Stimulated activated naive B cell treated with anti-CD40 and anti-IgM and Interleukin-4, amounts not matched to agents 10 μg/mL and 1 μg/mL and 100 μg/mL, for 72 hours (primary cell): ENCODE measurements at regions not wholly inside any gene's neighbourhood (a gene's known extent, or its start where the extent isn't known, plus 50 kb on each side); places are given as distances from the start of the nearest gene placed in this dataset.

Source experiments
- ATAC-seq, 2 donors: fragments of 150-1000 bp; cut with Tn5 transposase; replicated peaks; 2 replicates each; pipeline ENCODE4 v1.10.0; 2021; ENCODE audit warnings: moderate library complexity in 1 of 2
- DNase-seq: peaks from one replicate; pipeline ENCODE4 v3.0.0; 2021
- H3K27ac Mint-ChIP-seq: one replicate; pipeline ENCODE4 v1.8.0; 2022; ENCODE audit warnings: mild to moderate bottlenecking, mixed read lengths
- H3K27me3 Mint-ChIP-seq, 2 donors: one replicate each; pipeline ENCODE4 v1.8.0; 2022; ENCODE audit warnings: mixed read lengths in 2 of 2
- H3K36me3 Mint-ChIP-seq, 2 donors: one replicate each; pipeline ENCODE4 v1.8.0; 2022; ENCODE audit warnings: mixed read lengths in 2 of 2, mild to moderate bottlenecking in 1 of 2
- H3K4me1 Mint-ChIP-seq, 2 donors: one replicate each; pipeline ENCODE4 v1.8.0; 2022; ENCODE audit warnings: mixed read lengths in 2 of 2, mild to moderate bottlenecking in 1 of 2
- H3K4me3 Mint-ChIP-seq, 2 donors: one replicate each; pipeline ENCODE4 v1.8.0; 2022; ENCODE audit warnings: mild to moderate bottlenecking in 2 of 2, mixed read lengths in 2 of 2, moderate library complexity in 1 of 2
- H3K9me3 Mint-ChIP-seq, 2 donors: one replicate each; pipeline ENCODE4 v1.8.0; 2022; ENCODE audit warnings: mixed read lengths in 2 of 2, mild to moderate bottlenecking in 1 of 2

- ATAC-seq = no peak
- no peaks in the 10 kb centered on the region for H3K4me1 Mint-ChIP-seq
- H3K27ac Mint-ChIP-seq = no peak overlapping the region
- H3K27me3 Mint-ChIP-seq = no peaks in the 10 kb centered on the region
- no peaks in the 10 kb centered on the region for H3K36me3 Mint-ChIP-seq
- H3K9me3 Mint-ChIP-seq = peaks cover 9 to 16% of the 10 kb centered on the region in 2 donors
- H3K4me3 Mint-ChIP-seq = no peak overlapping the region
- DNase-seq = no peak
Observed at GRCh38 chr6:23855497-23856116, 270.4 kb upstream of the NRSN1 start.

GRCh38 chr6:23870496-23870895, 255.5 kb upstream of the NRSN1 start:
- Mint-ChIP-seq H3K36me3 (no peaks in the 10 kb centered on the region), H3K27ac (no peak overlapping the region), H3K4me3 (no peak overlapping the region), H3K9me3 (peaks cover 0 to 3% of the 10 kb centered on the region in 2 donors), H3K4me1 (no peaks in the 10 kb centered on the region), H3K27me3 (no peaks in the 10 kb centered on the region)
- no peak for ATAC-seq
- no peak for DNase-seq

DNA sequence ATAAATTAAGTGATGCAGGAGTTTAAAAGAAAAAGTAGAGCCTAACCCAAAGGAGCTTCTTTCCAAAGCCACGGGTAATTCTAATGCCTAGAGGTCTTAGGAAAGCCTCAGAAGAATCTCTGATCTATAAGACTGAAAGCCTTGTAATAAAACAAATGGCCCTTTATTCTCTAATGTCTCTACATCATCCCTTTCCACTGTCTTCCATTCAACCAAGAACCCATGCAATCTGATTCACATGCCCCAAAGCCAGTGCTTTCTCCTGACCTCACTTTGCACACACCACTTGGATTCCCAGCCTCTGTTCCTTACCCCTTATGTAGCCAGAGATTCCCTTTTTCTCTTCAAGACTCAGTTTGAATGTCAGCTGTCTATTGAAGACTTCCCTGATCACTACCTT, 252.9 kb upstream of the NRSN1 start:
- H3K4me3 Mint-ChIP-seq = no peak overlapping the region
- no peaks in the 10 kb centered on the region for H3K9me3 Mint-ChIP-seq
- no peaks in the 10 kb centered on the region for H3K27me3 Mint-ChIP-seq
- ATAC-seq (no peak), DNase-seq (no peak)
- H3K4me1 Mint-ChIP-seq = no peaks in the 10 kb centered on the region
- H3K36me3 Mint-ChIP-seq = no peaks in the 10 kb centered on the region
- no peak overlapping the region for H3K27ac Mint-ChIP-seq

DNA sequence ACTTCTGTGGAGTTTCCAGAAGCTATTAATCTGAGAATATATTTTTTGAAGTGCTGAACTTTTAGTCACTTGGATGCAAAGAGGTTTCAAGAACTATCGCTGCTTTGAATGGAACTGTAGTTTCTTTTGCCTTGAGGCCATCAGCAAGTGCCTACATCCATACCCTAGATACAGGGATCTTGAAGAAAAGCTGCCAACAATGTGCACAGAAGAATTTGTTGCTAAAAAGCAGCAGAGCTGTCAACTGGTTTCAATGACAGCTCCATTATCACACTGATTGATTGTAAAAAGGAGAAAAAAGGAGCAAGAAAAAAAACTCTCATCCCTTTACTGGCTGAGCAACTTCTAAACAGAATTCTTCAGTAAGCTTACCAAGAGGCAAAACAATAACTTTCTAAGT, 251.0 kb upstream of the NRSN1 start:
- Mint-ChIP-seq H3K9me3 (no peaks in the 10 kb centered on the region), H3K4me3 (no peak overlapping the region), H3K27ac (no peak overlapping the region), H3K4me1 (no peaks in the 10 kb centered on the region), H3K27me3 (no peaks in the 10 kb centered on the region), H3K36me3 (no peaks in the 10 kb centered on the region)
- DNase-seq (no peak), ATAC-seq (no peak)

DNA sequence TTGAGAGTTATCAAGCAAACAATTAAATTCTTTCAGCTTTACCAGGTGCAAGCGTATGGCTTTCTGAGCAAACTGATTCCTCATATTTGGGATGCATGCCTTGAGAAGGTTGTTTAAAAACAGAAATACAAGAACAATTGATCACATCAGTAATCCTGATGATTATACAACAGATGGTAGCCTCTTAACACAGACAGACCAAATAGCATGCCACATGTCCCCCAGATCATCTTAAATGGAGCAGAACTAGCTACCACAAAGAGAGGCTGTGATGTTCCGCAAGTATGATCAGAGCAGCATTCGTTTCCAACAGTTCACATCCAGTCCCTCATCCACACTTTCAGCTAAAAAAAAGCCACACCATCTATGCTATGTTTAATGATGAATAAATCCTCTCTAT, 246.2 kb upstream of the NRSN1 start:
- no peaks in the 10 kb centered on the region for H3K4me1 Mint-ChIP-seq
- H3K27ac Mint-ChIP-seq = no peak overlapping the region
- H3K27me3 Mint-ChIP-seq = no peaks in the 10 kb centered on the region
- no peak for ATAC-seq
- DNase-seq = no peak
- no peak overlapping the region for H3K4me3 Mint-ChIP-seq
- H3K36me3 Mint-ChIP-seq = no peaks in the 10 kb centered on the region
- no peaks in the 10 kb centered on the region for H3K9me3 Mint-ChIP-seq

GRCh38 chr6:23890543-23891227, 235.3 kb upstream of the NRSN1 start:
- no peaks in the 10 kb centered on the region for H3K27me3 Mint-ChIP-seq
- no peak overlapping the region for H3K27ac Mint-ChIP-seq
- DNase-seq (no peak), ATAC-seq (no peak)
- H3K36me3 Mint-ChIP-seq = no peaks in the 10 kb centered on the region
- H3K4me1 Mint-ChIP-seq = no peaks in the 10 kb centered on the region
- peaks cover under 1 to 4% of the 10 kb centered on the region in 2 donors for H3K9me3 Mint-ChIP-seq
- H3K4me3 Mint-ChIP-seq = no peak overlapping the region

- no peaks in the 10 kb centered on the region for H3K27me3 Mint-ChIP-seq
- peaks cover 6 to 10% of the 10 kb centered on the region in 2 donors for H3K9me3 Mint-ChIP-seq
- ATAC-seq (no peak), DNase-seq (no peak)
- H3K27ac Mint-ChIP-seq = no peak overlapping the region
- H3K4me3 Mint-ChIP-seq = no peak overlapping the region
- no peaks in the 10 kb centered on the region for H3K4me1 Mint-ChIP-seq
- H3K36me3 Mint-ChIP-seq = no peaks in the 10 kb centered on the region
Observed at GRCh38 chr6:23905133-23905815, 220.7 kb upstream of the NRSN1 start.

- H3K9me3 Mint-ChIP-seq = peaks cover 0 to 8% of the 10 kb centered on the region in 2 donors
- DNase-seq = no peak
- ATAC-seq = no peak
- no peaks in the 10 kb centered on the region for H3K27me3 Mint-ChIP-seq
- no peaks in the 10 kb centered on the region for H3K36me3 Mint-ChIP-seq
- no peak overlapping the region for H3K27ac Mint-ChIP-seq
- H3K4me3 Mint-ChIP-seq = no peak overlapping the region
- no peaks in the 10 kb centered on the region for H3K4me1 Mint-ChIP-seq
Observed at GRCh38 chr6:23910420-23910819, 215.6 kb upstream of the NRSN1 start.

GRCh38 chr6:23927935-23928334, 198.1 kb upstream of the NRSN1 start:
- Mint-ChIP-seq H3K27ac (no peak overlapping the region), H3K4me3 (no peak overlapping the region), H3K27me3 (no peaks in the 10 kb centered on the region), H3K4me1 (no peaks in the 10 kb centered on the region), H3K36me3 (no peaks in the 10 kb centered on the region), H3K9me3 (peaks cover 1 to 7% of the 10 kb centered on the region in 2 donors)
- DNase-seq = no peak
- no peak for ATAC-seq

DNA sequence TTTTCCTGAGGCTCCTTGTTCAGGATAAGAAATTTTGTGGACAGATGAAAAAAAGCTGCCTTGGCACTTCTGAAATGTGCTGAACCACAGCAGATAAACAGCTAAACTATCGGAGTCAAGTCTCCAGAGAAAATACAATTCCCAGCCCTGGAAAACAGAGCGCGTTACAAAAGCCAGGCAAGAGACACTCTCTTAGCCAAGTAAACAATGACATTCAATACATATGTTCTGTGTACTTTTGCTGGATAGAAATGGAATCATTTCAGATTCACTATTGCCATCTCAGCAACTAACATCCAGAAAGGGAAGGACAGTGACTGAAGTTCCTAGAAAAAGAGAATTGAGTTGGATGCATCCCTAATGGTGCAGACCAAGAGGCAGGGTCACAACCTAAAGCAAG, 196.8 kb upstream of the NRSN1 start:
- H3K4me1 Mint-ChIP-seq = no peaks in the 10 kb centered on the region
- peaks cover 5 to 10% of the 10 kb centered on the region in 2 donors for H3K9me3 Mint-ChIP-seq
- no peaks in the 10 kb centered on the region for H3K27me3 Mint-ChIP-seq
- no peak overlapping the region for H3K4me3 Mint-ChIP-seq
- H3K27ac Mint-ChIP-seq = no peak overlapping the region
- DNase-seq (no peak), ATAC-seq (no peak)
- no peaks in the 10 kb centered on the region for H3K36me3 Mint-ChIP-seq

DNA sequence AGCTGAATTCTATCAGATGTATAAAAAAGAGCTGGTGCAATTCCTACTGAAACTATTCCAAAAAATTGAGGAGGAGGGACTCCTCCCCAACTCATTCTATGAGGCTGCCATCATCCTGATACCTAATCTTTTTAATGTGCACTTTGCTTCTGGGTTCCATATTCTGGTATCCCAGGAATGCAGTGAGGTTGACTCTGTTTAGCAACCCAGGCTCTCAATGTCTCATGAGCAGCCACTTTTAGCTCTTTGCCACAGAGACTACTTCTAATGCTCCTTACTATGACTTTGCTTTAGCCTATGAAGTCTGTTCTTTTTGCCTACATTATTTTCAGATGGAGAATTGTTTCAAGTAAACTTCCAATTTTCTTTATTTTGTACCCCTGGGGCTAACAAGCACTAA, 185.5 kb upstream of the NRSN1 start:
- no peak for ATAC-seq
- no peaks in the 10 kb centered on the region for H3K27me3 Mint-ChIP-seq
- H3K4me3 Mint-ChIP-seq = no peak overlapping the region
- H3K27ac Mint-ChIP-seq = no peak overlapping the region
- DNase-seq = no peak
- no peaks in the 10 kb centered on the region for H3K36me3 Mint-ChIP-seq
- H3K4me1 Mint-ChIP-seq = no peaks in the 10 kb centered on the region
- H3K9me3 Mint-ChIP-seq = peaks cover 0 to 6% of the 10 kb centered on the region in 2 donors

DNA sequence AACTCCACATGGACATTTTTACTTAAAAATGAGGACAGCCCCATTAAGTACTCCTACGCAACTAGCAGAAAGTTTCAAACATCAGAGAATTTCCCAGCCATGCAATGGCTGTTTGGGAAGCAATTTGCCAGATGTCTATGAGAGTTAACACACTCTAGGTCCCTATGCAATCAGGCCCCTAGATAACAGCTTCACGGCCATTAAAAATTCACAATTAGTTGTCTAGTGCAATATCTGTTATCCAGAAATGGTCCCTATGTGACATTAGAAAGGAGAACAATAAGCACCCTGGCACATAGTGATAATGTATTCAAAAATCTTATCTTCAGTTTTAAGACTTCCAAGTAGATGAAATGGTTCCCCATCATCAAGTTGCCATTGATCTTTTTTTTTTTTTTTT, 174.3 kb upstream of the NRSN1 start:
- Mint-ChIP-seq H3K36me3 (no peaks in the 10 kb centered on the region), H3K4me1 (no peaks in the 10 kb centered on the region), H3K9me3 (no peaks in the 10 kb centered on the region), H3K27me3 (no peaks in the 10 kb centered on the region), H3K27ac (no peak overlapping the region), H3K4me3 (no peak overlapping the region)
- DNase-seq (no peak), ATAC-seq (no peak)

DNA sequence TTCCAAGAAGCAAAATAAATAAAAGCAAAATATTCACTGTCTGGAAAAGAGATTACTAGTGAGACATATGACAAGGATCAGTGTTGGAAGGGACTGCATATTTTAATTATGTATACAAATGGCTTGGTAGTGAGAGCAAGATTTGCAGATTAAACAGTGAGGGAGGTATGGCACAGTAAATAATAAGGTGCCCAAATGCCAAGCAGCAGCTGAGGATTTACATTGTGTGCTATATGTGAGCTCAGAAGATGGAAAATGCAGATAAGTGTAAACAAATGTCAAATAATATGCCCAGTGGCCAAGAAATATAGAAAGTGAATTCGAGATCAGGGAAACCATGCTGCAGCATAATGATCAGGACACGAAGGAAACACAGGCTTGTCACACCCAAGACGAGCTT, 173.8 kb upstream of the NRSN1 start:
- no peak for ATAC-seq
- Mint-ChIP-seq H3K4me1 (no peaks in the 10 kb centered on the region), H3K36me3 (no peaks in the 10 kb centered on the region), H3K9me3 (no peaks in the 10 kb centered on the region), H3K27me3 (no peaks in the 10 kb centered on the region), H3K4me3 (no peak overlapping the region), H3K27ac (no peak overlapping the region)
- DNase-seq = no peak

- ATAC-seq (no peak), DNase-seq (no peak)
- Mint-ChIP-seq H3K27me3 (no peaks in the 10 kb centered on the region), H3K4me3 (no peak overlapping the region), H3K4me1 (no peaks in the 10 kb centered on the region), H3K36me3 (no peaks in the 10 kb centered on the region), H3K9me3 (no peaks in the 10 kb centered on the region), H3K27ac (no peak overlapping the region)
Observed at GRCh38 chr6:23953976-23954375, 172.0 kb upstream of the NRSN1 start.

GRCh38 chr6:23957017-23957416, 169.0 kb upstream of the NRSN1 start:
- DNase-seq = no peak
- Mint-ChIP-seq H3K9me3 (peaks cover 0 to 2% of the 10 kb centered on the region in 2 donors), H3K27ac (no peak overlapping the region), H3K4me3 (no peak overlapping the region), H3K36me3 (no peaks in the 10 kb centered on the region), H3K27me3 (no peaks in the 10 kb centered on the region), H3K4me1 (no peaks in the 10 kb centered on the region)
- no peak for ATAC-seq
